GM19452 (cell line): ENCODE measurements at regions not wholly inside any gene's neighbourhood (a gene's known extent, or its start where the extent isn't known, plus 50 kb on each side); places are given as distances from the start of the nearest gene placed in this dataset.
"Not testable (repeated sequence)": the region's sequence is repeated elsewhere in the genome, so short reads cannot be mapped to it uniquely, and the experiment has no call there.

Experiments used
- ATAC-seq: cut with Tn5 transposase; IDR thresholded peaks from one replicate; pipeline ENCODE4 v1.9.1; 2021; ENCODE audit not compliant: unreplicated experiment

DNA sequence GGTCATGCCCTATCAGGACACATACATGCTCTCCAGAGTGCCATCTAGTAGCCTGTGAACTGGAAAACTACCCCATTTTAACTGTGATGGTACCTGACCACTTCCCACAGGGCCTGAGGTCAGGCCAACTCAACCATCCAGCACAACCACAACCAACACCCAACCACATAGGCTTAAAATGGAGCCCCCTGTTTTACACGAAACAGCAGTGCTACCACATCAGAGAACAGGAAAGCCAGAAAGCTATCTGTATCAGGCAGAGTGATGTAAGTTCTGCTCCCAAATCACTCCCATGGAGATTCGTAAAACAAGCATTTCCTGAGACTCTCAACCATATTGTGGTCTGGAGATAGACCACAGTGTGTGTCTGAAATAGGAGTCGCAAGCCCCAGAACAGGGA, 1017.3 kb upstream of the EPHA6 start:
- ATAC-seq = no peak

DNA sequence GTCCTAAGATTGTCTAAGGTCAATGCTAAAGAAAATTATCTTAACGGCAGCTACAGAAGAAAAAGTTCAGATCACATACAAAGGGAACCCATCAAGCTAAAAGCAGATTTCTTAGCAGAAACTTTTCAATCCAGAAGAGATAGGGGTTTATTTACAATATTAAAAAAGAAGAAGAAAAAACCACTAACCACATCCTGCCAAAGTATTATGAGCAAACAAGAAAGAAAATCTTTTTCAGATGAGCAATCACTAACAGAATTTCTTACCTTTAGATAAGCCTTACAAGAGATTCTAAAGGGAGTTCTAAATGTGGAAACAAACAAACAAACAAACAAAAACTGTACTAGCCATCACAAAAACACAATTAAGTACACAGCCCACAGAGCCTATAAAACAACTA, 1015.8 kb upstream of the EPHA6 start:
- no peak for ATAC-seq

DNA sequence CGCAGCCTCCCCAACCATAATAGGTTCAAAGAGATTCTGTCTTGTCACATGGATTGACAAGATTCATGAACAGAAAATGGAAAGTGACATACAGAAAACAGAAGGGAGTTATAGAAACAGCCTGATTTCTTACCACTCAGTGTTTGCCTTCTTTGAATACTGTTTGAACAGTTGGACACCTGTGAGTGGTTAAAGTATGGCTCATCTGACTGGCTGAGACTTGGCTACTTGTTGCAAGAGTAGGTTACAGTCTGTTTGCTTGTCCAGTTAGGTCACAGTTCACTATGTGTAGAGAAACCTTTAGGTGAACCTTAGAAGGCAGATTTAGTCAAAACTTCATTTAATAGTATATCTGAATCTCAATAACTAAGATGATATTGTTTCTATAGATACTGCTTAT, 1003.9 kb upstream of the EPHA6 start:
- no peak for ATAC-seq

DNA sequence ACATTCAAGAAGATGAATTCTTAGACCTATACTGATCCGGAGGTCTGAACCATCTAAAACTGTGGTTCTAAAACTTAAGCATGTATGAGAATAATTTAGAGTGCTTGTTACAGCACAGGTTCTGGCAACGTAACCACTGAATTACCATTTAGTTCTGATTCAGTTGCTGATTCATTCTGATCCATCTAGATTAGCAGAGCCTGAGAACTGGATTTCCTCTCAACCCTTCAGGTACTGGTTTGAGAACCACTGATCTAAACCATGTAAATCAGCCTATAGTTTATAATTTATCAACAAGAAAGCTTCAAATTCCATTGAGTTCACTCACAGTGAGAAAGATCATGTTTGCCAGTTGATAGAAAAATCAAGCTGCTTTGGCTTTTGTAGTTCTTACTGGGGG, 1001.1 kb upstream of the EPHA6 start:
- ATAC-seq = no peak

DNA sequence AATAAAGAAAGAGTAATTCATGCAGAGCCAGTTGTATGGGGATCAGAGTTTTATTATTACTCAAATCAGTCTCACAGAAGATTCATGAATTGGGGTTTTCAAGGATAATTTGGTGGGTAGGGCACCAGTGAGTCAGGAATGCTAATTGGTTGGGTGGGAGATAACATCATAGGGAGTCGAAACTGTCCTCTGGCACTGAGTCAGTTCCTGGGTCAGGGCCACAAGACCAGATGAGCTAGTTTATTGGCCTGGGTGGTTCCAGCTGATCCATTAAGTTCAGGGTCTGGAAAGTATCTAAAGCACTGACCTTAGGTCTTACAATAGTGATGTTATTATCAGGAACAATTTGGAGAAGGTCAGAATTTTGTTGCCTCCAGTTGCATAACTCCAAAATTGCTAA, 998.6 kb upstream of the EPHA6 start:
- no peak for ATAC-seq

DNA sequence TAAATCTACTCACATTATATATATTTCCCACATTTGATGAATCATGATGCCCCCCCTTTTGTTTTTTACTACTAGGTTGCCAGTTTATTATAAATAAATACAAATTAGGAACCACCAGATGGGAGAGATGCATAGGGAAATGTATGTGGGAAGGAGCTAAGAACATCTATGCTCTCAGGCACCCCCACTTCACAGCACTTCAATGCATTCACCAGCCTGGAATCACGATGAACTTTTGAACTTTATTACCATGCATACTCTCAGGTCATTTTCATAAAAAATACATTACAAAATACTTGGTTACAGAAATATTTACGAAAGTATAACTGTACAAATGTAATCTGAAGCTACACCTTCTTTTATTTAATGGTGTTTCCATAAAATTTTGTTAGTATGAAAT, 988.0 kb upstream of the EPHA6 start:
- ATAC-seq = no peak

DNA sequence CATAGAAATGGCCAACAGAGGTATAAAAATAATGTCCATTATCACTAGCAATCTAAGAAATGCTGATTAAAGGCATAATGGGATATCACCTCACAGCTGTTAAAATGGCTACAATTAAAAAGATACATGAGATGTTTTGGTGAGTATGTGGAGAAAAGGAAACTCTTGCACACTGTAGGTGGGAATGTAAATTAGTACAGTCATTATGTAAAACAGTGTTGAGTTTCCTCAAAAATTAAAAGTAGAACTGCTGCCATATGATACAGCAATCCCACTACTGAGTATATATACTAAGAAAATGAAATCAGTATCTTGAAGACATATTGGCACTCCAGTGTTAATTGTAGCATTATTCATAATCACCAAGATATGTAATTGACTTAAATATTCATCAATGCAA, 982.2 kb upstream of the EPHA6 start:
- no peak for ATAC-seq

DNA sequence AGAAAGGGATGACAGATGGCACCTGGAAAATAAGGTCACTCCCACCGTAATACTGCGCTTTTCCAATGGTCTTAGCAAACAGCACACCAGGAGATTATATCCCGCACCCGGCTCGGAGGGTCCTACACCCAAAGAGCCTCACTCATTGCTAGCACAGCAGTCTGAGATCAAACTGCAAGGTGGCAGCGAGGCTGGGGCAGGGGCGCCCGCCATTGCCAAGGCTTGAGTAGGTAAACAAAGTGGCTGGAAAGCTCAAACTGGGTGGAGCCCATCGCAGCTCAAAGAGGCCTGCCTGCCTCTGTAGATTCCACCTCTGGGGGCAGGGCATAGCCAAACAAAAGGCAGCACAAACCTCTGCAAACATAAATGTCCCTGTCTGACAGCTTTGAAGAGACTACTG, 953.8 kb upstream of the EPHA6 start:
- not testable (repeated sequence) for ATAC-seq

DNA sequence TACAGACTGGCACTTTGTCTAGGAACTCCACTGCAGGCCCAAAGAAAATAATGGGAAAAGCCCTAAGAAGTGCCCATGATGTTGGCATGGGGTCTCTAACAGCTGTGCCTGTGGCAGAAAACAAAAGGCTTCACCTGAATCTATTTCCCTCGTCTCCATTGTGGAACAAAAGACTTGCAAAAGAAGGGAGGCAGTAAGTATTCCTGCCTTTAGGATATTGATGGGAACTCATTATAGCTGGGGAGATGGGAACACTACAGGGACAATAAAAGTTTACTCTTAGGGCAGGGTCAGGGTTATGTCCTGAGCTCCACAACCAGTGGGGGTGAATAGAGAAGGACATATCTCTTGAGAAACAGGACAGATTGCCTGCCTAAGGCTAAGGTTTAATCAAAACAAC, 930.6 kb upstream of the EPHA6 start:
- no peak for ATAC-seq

DNA sequence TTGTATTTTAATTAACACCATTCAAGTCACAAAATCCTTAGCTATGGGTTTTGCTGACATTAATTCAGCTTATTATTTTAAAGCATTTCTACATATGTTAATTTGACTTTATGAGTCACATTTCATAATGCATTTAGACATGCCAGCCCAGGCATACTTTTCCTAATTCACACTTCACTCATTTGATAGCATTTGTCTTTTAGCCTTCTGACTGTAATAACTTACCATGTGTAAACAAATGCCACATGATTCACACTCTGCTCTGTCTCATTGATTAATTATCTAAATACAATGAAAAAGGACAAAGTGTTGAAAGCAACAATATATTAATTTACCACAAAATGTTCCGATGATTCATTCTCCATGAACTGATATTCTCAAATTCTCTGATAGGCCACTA, 927.8 kb upstream of the EPHA6 start:
- ATAC-seq = no peak

DNA sequence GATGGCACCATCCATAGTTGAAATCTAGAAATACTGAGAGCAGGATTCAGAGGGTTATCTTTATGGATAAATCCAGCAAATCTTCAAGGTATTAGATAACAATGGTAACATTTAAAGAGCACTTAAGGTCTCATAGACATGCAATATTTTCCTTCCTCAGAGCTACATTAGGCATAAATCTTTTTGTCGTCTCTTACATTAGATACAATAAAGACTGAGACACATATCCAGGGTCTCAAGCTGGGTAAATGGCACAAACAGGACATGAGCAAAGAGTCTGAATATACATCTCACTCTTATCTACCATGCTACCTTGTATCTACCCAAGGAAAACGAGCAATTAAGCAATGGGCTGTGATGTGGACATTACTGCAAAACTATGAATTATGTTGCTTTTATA, 927.3 kb upstream of the EPHA6 start:
- no peak for ATAC-seq

DNA sequence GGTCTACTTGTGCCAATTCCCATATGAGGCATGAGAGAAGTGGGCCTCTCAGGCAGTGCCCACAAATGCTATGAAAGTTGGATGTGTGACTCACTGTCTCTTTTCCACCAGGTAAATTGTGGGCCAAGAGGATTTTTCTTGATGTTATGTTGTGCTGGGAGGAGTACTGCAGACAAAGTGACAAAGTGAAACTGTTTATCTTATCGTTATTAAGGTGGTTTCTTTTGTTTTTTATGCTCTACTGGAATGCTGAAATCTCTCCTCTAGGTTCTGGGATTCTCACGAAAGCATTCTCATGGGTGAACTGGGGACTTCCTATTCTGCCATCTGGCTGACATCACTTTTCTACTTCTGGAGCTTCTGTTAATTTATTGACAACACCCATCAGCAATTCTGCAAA, 919.6 kb upstream of the EPHA6 start:
- ATAC-seq = no peak

DNA sequence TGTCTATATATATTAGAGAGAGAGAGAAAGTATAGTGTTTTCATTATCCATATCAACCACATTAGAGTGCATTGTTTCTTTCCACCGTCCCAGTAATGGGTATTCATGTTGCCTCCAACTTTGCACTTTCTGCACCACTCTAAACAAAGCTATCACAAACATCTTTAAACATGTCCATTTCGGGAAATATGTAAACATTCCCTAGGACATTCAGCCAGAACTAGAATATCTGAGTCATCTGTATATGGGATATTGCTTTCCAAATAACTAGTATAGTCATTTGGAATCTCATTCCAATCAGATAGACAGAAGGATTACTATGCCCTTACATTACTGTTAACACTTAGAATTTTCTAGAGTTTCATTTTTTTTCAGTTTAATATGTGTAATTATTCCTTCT, 914.9 kb upstream of the EPHA6 start:
- ATAC-seq = no peak

DNA sequence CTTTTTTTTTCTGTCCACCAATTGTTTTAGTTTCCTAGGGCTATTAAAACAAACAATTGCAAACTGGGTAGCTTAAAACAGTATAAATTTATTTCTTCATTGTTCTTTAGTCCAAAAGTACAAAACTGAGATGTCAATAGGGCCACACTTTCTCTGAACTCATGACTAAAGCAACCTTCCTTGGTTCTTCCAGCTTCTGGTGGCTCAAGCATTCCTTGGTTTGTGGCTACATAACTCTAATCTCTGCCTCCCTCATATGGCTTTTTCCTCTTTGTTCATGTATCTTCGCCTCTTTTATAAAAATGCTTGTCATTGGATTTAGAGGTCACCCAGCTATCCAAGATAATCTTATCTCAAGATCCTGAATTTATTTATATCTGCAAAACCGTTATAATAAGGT, 914.5 kb upstream of the EPHA6 start:
- ATAC-seq = no peak

DNA sequence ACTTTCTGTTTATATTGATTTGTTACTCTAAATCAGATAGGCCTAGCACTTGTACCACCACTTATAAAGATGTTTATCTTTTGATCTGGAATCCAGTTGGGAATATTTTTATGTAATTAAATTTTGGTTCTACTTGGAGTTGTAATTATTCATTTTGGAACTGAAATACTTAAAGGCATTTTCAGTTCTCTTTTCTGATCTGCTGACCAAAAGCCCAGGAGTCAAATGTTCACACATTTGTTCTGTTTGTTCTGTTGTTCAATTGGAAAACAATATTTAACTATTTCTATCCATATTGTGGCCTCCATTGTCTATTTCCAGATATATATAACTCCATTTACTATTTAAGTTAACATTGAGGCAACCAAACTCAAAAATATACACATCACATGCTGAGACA, 912.4 kb upstream of the EPHA6 start:
- no peak for ATAC-seq

DNA sequence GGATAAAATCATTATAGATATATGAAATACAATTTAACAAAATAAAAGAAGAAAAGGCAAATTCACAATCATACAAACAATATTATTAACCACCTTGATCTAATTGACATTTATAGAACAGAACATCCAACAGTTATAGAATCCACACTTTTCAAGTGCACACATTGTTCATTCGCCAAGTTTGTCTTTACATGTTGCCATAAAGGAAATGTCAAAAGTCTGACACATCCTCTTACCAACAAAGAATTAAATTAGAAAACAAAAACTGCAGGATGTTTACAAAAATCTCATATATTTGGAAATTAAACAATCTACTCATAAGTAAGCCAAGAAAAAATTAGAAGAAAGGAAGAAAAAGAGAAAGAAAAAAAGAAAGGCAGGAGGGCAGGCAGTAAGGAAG, 909.2 kb upstream of the EPHA6 start:
- ATAC-seq = no peak

DNA sequence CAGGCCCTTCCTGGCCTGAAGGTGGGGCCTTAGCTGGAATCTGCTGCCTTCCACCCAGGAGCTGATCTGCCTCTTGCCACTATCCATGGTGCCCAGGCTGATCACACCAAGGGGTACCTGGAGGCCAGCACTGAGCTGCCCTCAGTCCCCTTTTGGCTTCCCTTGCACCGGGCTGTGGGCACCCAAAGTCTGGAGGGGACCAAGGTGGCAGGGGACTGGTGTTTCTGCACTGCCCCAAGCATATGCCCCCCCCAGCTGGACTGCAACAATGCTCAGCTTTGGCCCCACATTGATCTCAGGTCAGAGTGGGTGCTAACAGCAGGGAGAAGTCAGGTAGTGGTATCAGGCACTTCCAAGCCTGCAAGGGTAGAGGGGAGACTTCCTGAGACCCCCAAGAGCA, 902.6 kb upstream of the EPHA6 start:
- no peak for ATAC-seq

DNA sequence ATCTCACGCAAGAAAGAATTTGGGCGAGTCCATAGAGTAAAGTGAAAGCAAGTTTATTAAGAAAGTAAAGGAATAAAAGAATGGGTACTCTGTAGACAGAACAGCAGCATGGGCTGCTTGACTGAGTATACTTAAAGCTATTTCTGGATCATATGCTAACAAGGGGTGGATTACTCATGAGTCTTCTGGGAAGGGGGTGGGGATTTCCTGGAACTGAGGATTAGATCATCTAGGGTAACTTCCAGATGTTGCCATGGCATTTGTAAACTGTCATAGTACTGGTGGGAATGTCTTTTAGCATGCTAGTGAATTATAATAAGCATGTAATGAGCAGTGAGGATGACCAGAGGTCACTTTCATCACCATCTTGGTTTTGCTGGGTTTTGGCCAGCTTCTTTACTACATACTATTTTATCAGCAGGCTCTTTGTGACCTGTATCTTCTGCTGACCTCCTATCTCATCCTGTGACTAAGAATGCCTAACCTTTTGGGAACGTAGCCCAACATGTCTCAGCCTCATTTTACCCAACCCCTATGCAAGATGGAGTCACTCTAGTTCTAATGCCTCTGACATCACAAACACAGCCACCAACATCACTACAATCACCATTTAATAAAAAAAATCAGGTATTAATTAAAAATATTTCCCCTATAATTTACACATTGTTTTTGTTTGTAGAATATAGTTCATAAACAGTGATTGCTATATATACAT, 890.7 kb upstream of the EPHA6 start:
- no peak for ATAC-seq

DNA sequence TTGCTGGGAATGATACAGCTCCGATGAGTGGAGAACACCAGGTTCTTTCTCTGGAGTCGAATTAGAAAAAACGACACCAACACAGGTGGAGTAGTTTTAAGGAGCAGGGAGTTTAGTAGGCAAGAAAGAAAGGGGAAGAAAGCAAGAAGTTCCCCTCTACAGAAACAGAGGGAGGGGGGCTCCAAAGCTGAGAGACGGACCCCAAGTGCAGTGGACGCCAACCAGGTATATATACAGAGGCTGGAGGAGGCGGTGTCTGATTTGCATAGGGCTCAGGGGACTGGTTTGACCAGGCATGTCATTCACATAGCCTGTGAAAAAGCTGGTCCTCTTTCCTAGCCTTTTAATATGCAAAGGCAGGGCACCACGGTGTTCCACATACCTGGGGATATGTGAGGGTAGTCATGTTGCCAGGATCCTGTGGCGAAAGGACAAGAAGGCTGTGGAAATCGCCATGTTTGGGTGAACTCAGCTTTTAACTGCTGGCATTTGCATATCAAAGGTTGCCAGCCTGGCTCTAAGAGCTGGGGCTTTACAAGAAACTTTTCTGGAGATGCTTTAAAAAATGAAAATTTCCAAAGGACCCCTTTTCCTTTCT, 887.4 kb upstream of the EPHA6 start:
- ATAC-seq = no peak

DNA sequence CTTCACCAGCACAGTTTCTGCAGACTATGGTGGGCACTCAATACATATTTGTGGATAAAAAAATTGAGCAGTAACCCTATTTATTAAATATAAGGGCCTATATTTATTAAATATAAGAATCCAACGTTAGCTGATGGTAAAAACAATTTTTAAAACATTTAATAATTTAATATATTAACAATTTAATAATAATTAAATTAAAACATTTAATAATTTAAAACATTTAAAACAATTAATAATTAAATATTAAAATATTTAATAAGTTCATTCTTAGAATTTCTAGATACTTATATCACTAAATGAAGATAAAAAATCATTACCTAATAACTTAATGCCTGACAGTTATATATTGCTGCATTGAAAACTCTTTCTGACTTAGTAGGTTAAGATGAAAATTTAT, 880.2 kb upstream of the EPHA6 start:
- no peak for ATAC-seq

DNA sequence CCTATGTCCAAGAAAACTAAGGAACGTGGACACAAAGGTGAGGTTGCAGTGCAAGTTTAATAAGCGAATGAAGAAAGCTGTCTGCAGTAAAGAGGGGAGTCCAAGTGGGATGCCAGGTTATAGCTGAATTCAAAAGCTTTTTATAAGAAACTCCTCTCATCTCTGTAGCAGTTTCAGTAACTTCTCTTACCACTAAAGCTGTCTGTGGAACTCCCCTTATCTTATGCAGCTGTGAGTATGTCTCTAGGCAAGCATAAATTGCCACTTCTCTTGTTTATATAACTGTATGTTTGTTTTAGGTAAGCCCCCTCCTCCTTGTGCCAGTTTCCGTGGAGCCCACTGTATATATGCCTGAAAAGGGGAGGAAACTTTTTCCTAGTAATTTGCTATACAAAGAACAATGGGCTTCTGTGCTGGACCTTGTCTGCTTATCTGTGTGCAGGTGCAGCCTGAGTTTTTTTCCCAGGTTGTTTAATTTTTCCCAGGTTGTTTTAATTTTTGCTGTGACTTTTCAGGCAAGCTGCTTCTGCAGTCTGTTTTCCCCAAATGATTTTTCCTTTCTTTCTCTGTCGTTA, 875.1 kb upstream of the EPHA6 start:
- ATAC-seq = no peak

DNA sequence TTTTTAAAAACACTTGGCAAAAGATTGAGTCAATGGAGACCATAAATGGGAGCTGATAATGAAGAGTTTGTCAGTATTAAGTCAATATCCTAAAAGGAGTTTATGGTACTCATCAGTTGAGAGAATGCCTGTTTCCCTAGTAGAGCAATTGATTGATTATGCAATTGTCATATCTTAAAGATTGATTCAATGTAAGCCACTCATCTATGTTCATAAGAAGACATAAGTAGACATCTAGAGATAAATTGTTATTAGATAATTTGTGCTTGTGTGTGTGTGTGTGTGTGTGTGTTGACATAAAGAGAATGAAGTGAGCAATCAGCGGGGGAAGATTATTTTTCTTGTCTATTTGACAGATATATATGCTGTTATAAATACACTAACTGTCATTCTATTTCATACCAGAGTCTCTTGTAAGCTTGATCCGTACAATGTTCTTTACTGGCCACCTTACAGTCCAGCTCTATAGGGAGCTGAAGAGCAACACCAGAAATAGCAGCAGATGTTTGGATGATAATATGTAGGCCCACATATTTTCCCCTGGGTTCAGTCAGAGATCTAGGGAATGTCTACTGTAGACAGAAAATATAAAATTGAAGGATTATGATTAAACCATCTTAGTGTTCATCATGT, 848.6 kb upstream of the EPHA6 start:
- no peak for ATAC-seq
